COLO829 (cell line): ENCODE measurements at regions not wholly inside any gene's neighbourhood (a gene's known extent, or its start where the extent isn't known, plus 50 kb on each side); places are given as distances from the start of the nearest gene placed in this dataset.
"Not testable (repeated sequence)": the region's sequence is repeated elsewhere in the genome, so short reads cannot be mapped to it uniquely, and the experiment has no call there.

Source experiments
- DNase-seq: peaks from one replicate; pipeline ENCODE4 v3.0.0; 2012; ENCODE audit warnings: low spot score

DNA sequence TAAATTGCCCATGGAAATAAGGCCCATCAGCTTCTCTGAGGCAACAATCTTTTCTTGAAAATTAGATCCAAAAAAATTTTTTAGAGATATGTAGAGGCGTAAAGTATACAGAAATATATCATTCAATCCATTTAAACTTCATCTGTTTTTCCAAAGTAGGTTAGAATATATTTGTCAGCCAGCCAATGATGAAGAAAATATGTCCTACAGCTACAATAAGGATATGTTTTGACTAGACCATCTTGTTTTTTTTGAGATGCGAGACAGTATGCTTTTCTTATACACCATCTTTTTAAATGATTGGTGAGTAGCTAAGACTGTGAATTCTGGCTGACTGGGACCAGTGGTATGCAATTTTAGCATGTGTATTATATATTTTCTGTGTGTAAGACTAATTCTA is 630.4 kb upstream of the CNTN5 start:
- DNase-seq = no peak

DNA sequence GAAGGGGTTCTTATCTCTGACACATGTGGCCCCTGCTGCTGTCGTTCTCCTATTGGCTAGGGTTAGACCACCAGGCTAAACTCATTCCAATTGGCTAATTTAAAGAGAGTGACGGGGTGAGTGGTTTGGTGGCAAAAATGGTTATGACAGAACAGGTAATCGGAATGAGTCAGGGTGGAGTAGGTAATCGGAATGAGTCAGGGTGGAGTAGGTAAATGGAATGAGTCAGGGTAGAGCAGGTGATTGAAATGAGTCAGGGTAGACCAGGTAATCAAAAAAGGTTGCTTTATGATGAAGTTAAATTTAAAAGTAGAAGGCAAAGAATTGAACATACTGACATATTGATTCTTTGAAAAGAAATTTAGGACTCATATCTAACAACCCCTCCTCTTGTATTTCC is 626.2 kb upstream of the CNTN5 start:
- not testable (repeated sequence) for DNase-seq

DNA sequence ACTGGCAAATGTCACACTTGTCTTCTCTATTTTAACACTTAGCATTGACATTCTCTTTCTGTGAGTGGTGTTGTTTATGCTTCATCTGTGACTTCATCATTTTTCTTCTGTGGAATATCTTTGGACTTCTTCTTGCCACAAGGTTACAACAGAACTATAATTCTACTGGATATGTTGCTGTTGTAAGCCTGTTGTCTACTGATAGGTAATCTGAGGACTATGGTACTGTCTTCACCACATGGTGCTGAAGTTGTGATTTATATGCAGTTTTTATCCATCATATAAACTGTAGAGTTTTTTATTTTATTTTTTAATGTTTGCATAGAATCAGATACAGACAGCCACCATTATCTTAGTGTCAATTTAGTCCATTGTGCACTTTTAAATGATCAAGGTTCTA is 622.2 kb upstream of the CNTN5 start:
- DNase-seq = no peak

DNA sequence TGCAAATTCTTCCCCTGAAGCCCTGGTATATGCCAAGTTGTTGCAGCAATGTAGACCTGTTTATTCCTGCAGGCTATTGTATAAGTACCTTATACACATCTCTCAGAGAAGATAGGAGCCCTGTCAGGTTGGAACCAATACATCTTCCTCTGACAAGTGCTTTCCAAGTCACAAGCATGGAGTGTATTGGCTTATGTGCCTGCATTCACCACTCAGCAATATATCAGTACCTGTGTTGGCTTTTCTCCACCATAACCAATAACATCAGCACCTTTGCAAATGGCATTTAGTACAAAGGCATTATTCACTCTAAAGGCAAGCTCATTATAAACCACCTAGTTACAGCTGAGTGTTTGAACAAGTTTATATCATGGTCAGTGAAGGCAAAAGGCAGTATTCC is 611.7 kb upstream of the CNTN5 start:
- no peak for DNase-seq

DNA sequence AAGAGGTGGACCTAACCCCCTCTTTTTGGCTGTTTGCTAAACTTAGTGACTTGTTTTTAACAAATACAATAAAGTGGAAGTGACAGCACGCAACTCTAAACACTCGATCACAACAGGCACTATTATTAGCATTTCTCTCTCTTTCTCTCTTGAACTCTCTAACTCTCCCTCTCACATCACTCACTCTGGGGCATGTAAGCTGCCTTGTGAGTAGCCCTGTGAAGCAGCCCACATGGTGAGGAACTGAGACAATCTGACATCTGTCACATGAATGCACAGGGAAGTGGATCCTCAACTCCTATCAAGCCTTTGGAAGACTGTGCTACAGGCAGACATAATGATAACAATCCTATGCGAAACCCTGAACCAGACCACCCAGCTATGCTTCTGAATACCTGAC is 609.0 kb upstream of the CNTN5 start:
- no peak for DNase-seq

DNA sequence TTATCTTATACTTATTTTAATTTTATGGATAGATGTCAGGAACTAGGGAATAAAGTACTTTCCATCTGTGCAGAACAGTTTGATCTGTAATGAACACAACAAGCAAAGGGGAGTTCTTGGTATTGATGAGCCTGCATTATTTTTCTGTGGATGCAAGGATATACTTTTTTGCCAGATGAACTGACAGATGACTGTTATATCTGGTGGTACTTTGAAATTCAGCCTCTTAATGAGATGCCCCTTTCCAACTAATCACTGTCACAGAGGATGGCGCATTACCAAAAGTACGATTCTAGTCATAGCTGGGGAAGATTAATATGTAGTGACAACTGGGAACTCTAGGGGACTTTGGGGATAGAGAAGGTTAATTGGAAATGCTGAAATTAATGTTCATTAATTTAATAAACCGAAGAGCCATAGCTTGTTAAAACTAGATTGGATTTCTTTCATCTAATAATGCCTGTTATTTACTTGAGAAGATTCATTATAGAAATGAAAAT is 603.4 kb upstream of the CNTN5 start:
- DNase-seq = no peak

DNA sequence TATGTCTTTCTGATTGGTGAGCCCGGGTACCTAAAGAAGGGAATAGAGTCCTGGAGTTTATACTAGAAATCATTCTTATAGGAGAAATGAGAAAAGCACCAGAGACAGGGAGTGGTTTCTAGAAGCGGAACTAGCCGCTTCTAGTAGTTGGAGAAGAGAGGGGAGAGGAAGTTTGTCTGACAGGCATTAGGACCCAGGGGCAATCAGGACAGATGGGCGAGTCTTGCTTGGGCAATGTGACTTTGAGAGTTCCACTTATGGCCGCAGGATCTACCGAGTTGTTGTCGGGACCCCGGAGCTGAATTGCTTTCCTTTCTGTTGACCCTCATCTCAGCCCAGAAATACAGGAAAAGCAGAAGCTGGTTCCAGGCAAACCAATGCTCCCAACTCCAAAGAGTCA is 596.8 kb upstream of the CNTN5 start:
- DNase-seq = no peak

DNA sequence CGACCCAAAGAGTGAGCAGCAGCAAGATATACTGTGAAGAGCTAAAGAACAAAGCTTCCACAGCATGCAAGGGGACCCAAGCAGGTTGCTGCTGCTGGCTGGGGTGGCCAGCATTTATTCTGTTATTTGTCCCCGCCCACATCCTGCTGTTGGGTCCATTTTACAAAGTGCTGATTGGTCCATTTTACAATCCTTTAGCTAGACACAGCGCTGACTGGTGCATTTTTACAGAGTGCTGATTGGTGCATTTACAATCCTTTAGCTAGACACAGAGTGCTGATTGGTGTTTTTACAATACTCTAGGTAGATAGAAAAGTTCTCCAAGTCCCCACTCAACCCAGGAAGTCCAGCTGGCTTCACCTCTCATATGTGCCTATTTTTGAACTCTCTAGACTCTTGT is 596.0 kb upstream of the CNTN5 start:
- not testable (repeated sequence) for DNase-seq

DNA sequence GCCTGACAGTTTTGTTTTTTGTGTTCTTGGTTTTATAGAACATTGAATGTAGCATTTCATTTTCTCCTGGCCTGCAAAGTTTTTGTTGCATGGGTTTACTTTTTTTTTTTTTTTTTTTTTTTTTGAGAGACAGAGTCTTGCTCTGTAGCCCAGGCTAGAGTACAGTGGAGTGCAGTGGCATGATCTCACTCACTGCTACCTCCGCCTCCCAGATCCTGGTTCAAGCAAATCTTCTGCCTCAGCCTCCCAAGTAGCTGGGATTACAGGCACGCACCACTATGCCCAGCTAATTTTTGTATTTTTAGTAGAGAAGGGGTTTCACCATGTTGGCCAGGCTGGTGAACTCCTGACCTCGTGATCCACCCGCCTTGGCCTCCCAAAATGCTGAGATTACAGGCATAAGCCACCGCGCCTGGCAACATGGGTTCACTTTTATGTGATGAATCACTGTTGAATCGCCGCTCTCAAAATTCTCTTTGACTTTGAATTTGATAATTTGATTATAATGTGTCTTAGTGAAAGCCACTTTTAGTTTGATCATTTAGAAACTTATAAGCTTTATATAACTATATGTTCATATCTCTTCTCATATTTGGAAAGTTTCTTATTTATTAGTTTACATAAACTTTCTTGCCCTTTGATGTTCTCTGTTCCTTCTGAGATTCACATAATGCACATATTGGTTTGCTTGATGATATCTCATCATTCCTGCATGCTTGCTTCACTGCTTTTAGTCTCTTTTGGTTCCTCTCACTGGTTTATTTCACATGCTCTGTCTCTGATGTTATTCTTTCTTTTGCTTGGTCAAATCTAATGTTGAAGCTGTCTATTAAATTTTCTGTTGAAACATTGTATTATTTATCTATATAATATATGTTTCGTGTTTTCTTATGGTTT is 589.0 kb upstream of the CNTN5 start:
- no peak for DNase-seq

DNA sequence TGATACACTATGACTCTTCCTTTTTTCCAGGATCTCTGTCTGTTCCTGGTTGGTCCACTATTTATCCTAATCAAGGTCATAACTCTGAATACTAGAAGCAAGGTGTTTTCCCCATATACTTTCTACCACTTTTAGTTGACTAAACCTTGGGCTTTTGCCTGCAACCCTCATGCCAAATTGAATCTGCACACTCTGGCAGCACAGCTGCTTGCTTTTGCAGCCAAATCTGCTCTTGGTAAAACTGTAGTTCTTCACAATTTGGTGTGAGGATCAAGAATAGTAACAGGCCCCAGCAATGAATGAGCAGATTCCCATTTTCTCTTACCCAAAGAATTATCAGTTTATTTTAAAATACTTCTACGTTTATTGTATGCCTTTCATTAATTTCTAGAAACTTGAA is 586.5 kb upstream of the CNTN5 start:
- DNase-seq = no peak

DNA sequence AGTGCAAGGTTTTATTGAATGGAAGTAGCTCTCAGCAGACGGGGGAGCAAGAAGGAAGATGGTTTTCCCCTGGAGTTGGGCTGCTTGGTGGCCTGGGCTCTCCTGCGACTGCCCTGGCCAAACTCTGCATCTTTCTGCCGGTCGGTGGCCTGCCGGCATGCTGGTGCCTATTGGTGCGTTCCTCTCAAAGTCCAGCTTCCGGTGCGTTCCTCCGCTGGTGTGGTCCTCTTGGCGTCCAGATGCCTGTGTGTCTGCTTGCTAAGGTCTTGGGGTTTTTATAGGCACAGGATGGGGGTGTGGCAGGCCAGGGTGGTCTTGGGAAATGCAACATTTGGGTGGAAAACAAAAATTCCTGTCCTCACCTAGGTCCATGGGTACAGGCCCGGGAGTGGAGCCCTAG is 567.4 kb upstream of the CNTN5 start:
- no peak for DNase-seq

DNA sequence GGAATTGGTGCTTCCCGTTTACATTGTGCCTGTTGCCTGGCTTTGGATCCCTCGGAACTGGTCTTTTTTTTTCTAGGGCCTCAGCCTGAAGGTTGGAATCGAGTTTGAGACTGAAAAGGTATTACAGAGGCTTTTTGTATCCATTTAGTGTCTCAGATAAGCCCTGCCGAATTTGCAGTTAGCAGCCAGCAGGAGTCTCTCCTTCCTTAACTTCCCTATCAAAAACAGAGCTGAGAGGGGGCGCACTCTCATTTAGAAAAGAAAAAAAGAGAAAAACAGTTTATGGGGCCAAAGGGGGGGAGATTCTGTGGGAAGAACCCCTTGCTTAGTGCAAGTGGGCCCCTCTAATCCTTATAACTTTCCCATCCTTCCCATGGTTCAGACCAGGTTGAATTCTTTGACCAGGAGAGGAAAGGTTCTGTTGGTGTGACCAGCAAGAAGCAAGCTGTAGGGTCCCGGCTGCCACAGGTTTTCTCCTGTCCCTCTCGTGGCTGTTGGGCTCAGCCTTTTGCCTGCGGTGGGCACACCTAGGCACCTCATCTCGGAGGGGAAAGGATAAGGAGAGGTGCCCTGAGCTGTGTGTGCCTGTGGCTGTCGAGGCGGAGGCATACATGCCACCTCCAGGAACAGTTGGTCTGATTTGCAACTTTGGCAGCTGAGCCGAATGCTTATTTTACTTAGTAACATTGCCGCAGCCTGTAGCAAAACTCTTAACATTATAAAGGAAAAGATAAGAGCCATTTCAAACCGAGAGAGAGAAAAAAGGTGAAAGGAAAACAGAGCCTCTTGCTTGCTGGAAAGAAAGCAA is 565.0 kb upstream of the CNTN5 start:
- DNase-seq = peak; percentile 1

DNA sequence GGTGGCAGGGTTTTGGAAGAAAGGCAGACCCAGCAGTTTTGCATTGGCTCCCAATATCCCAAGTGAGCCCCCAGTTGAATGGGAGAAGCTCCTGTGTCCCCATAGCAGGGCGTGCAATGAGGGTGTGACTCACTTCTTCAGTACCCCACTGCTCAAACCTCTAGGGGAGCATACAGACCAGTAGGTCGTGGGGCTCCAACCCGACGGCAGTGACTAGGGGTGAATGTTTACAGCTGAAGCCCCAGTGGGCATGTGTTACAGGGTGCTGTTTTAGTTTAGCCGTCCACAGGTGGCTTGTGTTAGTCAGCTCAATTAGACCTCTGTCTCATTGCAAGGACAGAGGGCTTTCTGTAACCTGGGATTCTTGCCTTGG is 564.5 kb upstream of the CNTN5 start:
- no peak for DNase-seq

DNA sequence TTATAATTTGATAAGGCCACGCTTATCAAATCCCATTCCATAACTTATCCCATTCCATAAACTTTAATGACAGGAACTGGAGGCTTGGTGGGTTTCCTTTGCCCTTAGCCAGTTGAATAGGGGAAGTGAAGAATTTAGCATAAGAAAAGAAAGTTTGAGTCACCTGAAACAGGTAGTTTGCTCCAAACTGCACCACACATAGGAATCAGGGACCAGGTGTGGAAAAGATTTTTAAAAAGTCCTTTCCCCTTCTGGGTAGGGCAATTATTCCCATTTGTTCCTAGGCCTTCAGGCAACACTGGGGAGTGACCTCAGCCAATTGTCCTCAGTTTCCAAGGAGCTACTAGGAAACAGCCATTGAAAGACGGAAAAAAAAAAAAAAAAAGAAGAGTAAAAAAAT is 525.7 kb upstream of the CNTN5 start:
- no peak for DNase-seq

DNA sequence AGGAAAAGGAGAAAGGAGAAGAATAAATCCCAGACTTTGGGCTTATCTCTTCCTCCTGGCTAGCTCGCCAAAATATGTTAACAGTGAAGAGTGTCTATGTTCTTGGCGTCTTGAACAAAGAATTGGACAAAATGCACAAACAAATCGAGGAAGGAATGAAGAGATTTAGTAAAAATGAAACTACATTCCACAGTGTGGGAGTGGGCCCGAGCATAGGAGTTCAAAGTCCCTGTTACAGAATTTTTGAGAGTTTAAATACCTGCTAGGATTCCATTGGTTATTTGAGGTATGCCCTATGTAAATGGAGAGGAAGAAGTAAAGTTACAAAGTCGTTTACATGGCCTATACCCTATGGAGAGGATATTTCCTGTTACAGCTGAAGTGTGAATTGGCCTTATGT is 525.1 kb upstream of the CNTN5 start:
- DNase-seq = no peak

DNA sequence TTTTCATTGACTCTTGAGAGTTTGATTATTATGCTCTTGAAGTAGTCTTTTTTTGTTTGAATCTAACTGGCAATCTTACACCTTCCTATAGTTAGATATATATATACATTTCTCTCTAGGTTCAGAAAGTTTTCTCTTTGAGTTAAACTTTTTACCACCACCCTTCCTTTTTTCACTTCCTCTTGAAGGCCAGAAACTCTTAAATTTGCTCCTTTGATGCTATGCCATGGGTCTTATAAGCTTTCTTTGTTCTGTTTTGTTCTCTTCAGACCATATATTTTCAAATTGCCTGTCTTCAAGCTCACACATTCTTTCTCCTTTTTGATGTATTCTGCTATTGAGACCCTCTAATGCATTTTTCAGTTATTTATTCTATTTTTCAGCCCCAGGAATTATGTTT is 513.5 kb upstream of the CNTN5 start:
- no peak for DNase-seq

DNA sequence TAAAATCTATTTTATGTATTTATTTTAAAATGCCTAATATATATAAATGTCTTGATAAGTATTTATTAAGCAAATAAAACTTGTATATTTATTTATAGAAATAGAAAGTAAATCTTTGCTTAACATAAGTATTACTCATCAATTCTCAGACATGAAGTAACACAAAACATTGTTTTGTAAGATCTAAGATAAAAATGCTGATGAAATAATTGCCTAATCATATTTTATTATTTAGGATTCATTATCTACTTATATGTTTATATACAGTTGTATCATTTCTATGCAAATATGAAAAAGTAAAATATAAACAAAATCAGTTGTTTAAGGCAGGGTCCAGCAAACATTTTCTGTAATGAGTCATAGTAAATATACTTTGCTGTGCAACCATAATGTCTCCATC is 507.8 kb upstream of the CNTN5 start:
- DNase-seq = no peak

DNA sequence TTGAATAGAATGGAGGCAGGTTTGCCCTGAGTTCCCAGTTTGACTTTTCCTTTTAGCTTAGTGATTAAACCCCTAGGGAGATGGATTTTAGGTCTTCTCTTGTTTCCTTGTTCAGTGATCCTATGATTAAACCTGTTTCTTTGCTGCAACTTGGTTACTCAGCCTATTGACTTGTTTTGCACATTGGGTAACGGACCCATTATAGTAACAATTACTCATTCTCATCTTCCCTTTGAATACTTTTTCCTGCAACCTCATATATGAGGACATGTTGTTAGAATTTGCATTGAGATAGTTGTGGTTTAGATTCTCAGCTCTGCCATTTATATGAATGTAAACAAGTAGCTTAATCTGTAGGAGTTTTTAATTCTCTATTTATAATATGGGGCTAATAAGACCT is 489.2 kb upstream of the CNTN5 start:
- DNase-seq = no peak

DNA sequence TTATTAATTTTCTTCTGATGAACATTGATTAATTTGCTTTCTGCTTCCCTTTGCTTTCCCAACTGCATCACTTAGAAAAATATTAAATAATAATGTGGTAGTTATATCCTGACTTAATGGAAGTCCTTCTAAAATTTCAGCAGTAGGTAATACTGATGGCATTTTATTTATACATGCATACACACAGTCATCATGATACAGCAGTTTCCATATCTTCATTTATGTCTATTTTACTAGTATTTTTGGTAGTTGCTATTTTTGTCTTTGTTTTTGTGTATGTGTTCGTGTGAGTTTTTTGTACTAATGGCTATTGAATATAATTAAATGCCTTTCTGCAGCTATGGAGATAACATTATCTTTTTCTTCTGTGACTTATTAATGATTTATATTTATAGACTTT is 484.7 kb upstream of the CNTN5 start:
- DNase-seq = no peak

DNA sequence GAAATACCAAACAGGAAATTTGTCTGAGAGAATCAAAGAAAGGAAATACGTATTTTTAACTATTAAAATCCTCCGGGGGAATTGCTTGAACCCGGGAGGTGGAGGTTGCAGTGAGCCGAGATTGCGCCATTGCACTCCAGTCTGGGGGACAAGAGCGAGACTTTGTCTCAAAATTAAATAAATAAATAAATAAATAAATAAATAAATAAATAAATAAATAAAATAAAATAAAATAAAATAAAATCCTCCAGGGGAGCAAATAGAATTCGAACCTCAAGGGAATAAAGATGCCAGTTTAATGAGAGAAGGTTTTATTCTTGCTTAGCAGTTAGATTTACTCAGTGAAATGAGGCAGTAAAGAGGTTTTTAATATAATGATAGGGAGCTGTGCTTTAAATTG is 482.4 kb upstream of the CNTN5 start:
- not testable (repeated sequence) for DNase-seq

DNA sequence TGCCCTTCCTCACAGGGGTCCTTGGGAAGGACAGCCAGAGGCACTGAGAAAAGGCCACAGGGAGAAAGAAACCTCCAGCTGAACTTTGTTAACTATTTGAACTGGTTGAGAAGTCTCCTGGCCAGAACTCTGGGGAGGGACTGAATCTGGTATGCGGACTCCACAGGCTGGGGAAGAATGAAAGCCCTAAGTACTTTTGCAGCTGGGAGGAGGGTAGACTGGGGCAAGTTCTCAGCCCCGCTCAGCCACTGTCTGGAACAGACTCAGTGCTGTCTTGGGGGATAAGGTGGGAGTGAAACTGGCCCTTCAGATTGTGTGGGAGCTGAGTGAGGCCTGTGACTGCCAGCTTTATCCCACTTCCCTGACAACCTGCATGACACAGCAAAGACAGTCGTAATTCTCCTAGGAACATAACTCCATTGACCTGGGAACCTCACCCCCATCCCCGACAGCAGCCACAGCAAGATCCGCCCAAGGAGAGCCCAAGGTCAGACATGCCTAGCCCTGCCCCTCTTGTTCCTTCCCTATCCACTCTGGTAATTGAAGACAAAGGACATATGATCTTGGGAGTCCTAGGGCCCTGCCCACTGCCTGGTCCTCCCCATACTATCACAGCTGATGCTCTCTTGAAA is 475.1 kb upstream of the CNTN5 start:
- DNase-seq = no peak

DNA sequence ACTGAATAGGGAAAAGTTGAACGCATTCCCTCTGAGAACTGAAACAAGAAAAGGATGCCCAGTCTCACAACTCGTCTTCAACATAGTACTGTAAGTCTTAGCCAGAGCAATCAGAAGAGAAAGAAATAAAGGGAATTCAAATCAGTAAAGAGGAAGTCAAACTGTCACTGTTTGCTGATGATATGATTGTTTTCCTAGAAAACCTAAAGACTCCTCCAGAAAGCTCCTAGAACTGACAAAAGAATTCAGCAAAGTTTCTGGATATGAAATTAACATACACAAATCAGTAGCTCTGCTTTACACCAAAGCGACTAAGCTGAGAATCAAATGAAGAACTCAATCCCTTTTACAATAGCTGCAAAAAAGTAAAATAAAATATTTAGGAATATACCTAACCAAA is 471.2 kb upstream of the CNTN5 start:
- no peak for DNase-seq

DNA sequence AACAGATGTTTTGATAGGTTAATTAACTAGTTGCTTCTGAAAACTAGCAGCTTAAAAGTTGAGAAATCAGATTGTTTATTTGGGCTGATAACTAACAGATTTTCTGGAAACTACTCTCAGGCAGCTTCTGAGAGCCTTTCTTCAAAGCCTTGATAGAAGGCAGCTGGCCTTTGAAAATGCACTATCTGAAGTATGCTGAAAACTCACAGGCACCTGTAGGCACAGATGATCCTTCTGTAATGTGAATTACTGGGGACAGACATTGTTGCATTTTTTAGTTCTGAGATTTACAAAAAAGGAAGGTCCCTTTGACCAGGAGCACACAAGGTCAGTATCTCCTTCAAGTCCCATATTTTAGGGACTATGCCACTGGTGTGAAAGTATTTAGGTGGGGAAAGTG is 460.8 kb upstream of the CNTN5 start:
- DNase-seq = no peak
